IPS-NIHi7 (cell line): ENCODE measurements at regions not wholly inside any gene's neighbourhood (a gene's known extent, or its start where the extent isn't known, plus 50 kb on each side); places are given as distances from the start of the nearest gene placed in this dataset.
"Not testable (repeated sequence)": the region's sequence is repeated elsewhere in the genome, so short reads cannot be mapped to it uniquely, and the experiment has no call there.

Source experiments
- DNase-seq: peaks from one replicate; pipeline ENCODE4 v3.0.0; 2012; ENCODE audit warnings: mixed read lengths; ENCODE audit errors: extremely low spot score

DNA sequence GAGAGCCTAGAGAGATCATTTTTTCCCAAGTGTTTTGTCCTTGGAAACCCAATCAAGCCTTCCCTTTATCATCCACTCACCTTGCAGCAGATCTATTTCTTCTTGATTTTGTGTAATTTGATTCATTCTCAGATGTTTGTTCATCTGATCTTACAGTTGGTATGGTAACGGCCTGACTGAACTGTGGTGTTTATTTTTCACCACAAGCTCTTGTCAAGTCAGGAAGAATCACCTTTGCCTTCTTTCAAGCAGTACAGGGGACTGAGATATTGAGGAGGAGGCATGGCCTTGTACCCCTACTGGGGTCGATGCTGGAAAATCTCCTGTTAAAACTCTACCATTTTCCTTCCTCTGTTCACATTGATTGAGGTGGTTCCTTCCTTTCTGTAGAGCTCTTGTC, 361.4 kb upstream of the CFAP20DC start:
- no peak for DNase-seq

DNA sequence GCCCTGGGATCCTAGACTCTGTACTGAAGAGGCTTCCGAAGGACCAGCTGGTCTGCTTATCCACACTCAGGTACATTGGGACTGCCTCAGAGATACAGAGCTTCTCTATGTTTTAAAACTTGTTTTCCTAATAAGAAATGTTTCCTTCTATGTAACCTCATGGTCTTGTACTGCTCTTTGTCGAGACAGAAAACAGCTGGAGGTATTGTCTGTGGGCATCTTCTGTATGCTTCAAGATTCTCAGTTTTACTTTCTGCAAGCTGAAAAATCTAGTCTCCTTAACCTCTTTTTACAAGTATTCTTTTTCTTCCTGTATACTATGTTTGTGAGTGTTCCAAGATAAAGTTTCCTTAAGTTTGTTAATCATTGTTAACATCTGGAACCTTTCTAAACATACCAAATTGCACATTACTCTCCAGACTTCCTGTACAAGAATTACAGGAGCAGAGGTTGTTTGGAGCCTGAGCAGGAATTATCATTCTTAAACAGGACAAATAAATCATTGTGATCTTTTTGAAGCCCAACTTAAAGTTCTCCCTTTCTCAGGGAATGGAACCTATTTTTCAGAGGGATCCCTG, 358.3 kb upstream of the CFAP20DC start:
- DNase-seq, result no peak

DNA sequence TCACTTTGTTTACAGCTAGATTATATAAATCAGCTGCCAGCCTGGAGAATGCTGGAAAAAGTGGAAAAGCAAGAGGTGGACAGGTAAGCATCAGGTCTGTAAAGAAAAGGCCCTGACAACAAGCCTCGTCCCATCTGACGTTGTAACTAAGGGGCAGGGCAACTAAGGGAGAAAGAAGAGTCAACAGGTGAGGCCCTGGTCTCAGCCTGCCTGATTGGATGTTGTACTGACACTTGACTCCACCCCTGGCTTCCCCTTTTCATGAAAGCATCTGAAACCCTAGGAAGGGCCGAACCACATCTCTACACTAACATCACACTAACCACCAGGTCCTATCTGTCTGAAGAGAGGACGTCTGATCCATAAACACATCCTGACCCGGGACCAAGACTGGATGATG, 357.6 kb upstream of the CFAP20DC start:
- peak; percentile 32 for DNase-seq

DNA sequence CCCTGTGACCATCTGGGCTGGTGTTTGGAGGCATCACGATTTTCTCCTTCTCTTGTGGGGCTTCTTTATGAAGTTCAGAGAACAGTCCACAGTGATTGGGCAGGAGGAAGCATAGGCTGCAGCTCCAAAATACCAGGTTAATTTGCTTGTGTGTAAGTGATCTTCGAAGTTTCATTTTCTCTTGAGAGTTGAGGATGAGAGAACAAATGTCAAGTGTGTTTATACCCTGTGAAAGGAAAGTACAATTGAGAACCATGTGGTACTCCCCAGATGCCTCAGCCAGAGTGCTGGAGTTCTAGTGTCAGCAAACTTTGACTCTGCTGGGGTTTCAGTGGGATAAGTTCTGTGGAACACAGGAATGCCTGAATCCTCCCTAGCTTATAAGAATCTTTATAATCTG, 357.1 kb upstream of the CFAP20DC start:
- DNase-seq, result no peak

DNA sequence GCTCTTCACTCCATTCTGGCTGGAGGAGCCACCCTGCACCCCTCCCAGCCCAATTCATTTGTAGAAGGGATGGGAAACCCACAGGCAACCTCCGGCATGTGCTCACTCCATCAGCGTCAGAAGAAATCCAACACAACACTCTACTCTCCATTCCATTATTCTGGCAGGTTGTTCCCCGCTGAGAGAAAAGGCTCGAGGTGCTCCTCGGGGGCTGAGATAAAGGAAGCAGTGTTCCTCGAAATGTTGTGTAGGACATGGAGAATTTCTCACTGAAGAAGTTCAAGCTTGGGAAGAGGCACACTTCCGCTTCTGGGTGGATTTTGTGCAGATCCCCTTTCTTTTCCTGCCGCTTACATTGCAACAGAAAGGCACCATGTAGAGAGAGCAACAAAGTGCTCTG, 355.0 kb upstream of the CFAP20DC start:
- no peak for DNase-seq

DNA sequence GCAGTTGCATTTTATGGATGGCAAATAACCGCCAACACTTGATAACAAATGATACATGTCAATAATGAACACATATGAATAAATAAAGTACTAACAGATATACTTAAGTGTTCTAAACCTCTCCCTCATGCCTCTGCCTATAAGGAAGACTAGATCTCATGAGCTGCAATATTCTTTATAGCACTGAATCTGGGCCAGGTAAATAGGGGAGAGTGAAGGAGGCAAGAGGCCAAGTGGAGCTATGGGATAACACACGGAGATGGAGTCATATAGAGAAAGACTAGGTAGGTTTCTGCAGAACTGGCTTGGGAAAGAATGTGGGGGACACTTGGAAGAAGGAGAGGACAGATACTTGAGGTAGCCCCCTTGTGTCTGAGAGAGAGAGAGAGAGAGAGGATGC, 354.2 kb upstream of the CFAP20DC start:
- no peak for DNase-seq

DNA sequence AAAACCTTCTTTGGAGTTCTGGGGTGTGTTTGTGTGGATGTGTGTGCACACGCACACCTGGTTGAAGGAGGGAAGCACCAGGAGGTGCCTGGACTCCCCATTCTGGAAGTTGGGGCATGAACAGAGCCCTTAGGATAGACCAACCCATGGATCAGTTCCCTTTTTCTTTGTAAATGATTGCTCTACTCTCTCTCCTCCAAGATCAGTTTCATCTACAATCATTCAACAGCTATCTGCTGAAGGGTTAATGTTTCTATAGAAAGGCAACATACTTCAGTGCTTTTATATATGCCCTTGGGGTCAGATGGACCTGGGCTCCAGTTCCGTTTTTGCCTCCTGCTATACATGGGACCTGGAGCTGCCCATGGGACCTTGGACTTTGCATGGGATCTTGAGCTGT, 352.1 kb upstream of the CFAP20DC start:
- DNase-seq, result no peak

DNA sequence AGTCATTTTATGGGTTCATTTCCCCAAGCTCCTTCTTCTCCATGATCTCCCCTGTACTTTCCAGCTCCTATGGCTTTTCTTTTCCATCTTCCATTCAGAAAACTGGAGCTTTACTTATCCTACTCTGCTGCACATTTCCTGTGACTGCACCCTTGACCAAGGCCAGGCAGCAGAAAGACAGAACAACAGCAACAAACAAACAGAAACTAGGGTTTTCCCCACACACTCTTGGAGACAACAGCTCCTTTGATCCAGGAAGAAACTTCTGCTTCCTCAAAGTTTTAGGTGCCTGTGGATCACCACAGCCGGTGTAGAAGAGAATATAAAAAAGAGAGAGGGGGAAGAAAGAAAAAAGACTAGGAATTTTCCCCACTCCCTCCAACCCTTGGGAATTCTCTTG, 342.3 kb upstream of the CFAP20DC start:
- no peak for DNase-seq

DNA sequence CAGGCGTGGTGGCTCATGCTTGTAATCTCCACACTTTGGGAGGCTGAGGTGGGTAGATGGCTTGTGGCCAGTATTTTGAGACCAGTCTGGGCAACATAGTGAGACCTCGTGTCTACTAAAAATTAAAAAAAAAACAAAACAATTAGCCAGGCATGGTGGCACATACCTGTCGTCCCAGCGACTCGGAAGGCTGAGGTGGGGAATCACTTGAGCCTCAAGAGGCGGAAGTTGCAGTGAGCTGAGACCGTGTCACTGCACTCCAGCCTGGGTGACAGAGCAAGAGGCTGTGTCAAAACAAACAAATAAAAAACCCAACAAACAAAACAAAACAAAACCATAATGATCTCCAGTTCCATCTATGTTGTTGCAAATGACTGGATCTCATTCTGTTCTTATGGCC, 341.3 kb upstream of the CFAP20DC start:
- DNase-seq, result no peak

DNA sequence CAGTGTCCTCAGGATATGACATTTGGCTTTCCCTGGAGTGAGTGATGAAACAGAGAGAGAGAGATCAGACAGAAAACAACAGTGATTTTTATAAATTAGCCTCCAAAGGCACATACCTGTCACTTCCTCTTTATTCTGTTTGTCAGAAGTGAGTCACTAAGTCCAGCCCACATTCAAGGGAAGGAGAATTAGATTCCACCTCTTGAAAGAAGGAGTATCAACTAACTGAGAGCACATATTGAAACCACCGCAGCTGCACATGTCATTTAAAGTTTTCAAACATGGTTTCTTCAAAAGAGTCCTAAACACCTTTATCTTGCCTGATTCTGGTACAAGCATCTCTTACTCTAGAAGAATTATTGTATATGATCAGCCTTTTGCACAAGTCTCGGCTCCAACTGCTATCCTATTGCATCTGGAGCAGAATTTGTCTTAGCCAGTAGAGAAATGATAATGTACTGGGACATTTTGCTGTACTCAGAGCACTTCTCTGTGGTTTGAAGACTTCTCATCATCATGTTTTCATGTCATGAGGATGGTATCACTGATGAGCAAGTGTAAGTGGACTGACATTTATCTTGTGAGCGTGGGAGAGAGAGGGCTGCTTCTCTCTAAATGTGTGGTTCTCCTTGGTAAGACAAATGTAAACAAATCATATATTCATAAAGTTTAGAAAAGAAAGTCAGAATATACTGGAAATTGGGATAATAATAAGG, 338.9 kb upstream of the CFAP20DC start:
- DNase-seq, result no peak

DNA sequence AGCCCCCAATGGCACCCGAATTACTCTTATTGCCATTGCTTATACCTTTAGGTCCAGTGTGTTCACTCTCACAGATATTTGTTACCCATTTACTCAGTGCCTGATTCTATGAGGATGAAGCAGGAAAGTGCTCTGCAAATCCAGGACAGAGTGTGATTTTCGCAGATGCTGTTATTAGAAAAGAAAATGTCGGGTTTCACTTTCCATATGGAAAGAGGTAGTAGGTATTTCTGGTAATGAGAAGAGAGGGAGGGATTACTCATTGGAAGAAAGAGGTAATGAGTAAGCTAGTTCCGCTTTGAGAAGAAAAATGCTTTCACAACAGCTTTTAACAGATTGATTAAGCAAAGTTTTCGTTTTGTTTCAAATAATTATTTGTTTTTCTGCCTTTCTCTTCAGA, 336.3 kb upstream of the CFAP20DC start:
- no peak for DNase-seq

DNA sequence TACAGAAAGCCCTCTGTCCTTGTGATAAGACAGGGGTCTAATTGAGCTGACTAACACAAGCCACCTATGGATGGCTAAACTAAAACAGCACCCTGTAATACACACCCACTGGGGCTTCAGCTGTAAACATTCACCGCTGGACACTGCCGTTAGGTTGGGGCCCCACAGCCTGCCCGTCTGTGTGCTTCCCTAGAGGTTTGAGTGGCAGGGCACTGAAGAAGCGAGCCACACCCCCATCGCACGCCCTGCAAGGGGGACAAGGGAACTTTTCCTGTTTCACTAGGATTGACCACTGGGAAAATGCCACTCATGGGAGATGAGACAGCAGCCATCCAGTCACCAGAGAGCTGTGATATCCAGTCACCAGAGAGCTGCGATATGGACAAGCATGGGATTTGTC, 335.7 kb upstream of the CFAP20DC start:
- no peak for DNase-seq

DNA sequence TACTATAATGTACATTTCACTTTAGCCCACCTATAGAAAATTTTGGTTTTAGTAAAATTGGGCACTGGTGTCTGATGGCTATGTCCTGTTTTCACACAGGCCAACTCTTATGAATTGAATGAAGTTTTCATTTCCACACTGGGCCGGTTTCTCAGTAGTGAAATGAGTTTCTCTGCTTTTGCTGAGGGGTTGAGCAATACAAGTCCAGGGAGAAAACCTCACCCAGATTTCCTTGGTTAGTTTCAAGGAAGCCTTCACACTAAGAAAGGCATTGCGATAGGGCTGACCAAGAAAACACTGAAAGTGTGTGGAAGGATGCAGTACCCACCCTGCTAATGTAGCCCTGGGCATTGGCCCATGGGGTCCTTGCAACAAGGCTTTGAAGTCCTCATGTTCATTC, 331.5 kb upstream of the CFAP20DC start:
- no peak for DNase-seq

DNA sequence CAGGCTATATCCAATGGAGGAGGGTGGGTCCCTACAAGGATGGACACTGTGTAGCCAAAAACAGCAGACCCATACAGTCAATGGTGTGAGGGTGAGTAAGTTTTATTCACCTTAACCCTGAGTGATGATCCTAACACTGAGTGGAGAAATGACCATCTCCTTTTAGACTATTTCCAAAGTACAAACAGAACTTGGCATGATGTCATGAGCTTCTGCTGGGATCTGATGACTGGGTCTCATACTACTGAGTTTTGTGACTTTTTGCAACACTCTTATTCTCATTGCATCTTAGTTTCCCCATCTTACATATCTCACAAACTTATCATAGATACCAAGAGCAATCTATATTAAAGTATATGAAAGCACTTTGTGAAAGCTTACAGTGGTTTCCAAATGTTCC, 330.3 kb upstream of the CFAP20DC start:
- no peak for DNase-seq

DNA sequence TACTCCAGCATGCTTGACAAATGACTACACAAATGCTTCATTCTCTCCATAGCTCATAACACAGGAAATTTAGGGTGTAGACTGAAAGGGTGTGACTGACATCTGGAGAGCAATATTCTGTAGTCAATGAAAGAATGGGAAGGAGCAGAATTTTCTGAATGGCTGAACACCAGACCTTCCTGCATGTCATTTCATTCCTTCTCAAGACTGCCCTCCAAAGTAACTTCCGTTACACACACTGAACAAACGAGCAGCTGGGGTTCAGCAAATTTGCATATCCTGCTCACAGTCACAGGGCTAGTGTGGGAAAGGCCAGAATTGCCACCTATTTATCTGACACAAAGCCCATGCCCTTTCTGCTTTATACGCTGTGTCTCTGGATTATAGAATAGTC, 325.0 kb upstream of the CFAP20DC start:
- DNase-seq, result no peak

DNA sequence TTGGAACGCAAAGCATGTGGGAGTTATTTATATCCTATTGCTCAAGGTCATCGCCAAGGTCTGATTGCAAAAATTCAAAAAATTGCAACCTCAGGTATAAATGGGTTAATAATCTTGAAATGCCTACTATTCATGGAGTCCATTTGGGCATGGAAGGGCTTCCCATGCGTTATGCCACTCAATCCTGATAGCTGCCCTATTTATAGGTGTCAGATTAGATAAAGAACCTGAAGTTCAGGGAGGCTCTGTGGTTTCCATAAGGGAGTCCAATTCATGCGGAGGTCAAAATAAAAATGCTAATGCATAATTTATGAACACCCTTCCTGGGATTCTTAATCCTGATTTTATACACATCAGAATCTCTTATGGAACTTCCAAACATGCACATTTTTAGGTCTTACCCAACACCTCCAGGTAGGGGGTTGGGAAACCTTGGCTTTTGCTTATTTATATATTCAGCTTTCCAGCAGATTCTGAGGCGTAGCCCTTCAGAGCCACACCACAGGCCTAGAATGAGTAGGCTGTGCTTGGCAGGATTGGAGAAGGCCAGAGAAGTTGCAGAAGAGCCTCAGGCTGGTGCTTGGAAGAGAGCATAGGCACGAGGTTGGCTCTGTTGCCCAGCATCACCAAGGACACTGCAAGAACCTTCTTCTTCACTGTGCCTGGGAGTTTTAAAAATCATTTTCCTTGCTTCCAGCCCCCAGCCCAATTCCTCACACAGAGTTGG, 324.4 kb upstream of the CFAP20DC start:
- no peak for DNase-seq

DNA sequence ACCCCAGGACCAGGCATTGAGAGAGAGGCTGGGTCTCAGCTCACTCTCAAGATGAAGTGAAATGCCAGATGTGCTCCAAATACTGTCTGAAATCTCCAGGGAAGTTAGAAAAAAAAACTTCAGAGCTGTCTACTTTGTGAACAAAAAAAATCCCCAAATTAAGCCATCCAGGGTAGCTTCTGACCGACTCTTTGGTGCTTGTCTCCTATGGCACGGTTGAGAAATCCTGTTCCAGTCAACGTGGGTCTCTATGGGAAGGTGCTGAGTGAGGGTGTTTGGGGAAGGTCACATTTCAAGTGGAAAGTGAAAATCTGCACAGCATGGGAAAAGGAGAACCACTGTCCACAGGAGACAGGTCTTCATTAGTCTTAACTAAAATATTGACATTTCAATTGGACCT, 322.5 kb upstream of the CFAP20DC start:
- no peak for DNase-seq

DNA sequence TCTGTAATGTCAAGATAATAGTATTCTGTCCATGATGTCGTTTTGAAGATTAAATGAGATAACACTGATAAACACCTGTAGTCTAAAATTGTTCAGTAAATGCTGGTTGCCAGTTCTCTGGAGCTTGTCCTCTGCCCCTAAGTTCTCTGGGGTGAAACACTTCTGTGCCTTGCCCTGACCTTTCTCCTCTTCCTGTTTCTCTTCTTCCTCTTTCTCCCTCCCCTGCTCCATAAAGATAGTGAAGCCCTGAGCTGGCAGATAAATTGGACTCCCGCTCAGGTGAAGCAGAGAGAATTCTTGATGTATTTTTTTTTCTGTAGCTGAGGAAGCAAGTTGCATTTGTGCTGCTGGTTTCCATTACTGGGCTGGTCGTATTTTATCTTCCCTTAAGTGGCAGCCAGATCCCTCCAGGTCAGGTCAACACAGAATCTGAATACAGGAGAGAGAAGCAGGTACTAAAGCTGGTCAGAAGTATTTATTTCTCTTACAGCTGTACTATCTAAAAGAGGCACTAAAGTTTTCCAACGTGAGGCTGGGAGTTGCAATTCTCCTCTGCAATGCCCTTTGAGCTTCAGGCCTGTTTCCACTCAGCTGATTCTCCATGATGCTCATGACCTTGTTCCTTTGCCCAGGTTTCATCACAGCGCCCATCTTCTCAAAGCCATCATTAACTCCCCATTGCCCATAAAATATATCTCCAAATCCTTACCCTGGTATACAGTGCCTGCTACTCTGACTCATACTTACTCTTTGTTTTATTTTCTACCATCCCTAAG, 319.3 kb upstream of the CFAP20DC start:
- no peak for DNase-seq

DNA sequence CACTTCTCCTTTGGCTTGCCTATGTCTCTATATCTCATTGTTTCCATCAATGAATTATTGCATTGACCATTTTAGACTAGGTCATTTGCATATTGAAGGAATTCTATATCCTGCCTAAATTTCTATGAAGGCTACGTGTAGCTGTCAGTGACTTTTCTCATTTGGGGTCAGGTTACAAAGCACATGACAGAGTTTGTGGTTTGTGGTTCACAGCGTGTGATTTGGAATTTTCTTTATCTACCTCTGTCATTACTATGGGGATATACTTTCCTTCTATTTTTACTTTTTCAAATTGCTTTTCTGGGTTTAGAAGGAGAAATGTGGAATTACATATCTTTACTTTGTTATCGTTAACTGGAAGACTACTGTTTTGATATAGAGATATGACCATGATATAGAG, 317.3 kb upstream of the CFAP20DC start:
- no peak for DNase-seq

DNA sequence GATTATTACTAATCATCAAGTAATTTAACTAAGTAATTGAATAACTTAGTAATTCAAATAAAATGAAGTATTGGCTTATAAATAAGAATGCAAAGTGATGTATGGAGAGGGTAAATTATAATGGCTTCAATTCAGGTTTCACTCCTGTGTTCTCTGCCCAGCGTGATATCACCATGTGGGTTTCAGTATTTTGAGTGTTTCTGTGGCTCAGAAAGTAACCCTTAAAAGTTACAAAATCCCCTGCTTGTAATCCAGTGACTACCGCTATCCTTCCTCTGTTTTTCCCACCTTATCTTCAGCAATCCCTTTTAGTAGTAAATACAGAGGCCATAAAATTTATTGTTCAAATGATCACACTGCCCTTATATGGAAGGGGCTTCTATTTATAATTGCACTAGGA, 316.4 kb upstream of the CFAP20DC start:
- DNase-seq, result no peak

DNA sequence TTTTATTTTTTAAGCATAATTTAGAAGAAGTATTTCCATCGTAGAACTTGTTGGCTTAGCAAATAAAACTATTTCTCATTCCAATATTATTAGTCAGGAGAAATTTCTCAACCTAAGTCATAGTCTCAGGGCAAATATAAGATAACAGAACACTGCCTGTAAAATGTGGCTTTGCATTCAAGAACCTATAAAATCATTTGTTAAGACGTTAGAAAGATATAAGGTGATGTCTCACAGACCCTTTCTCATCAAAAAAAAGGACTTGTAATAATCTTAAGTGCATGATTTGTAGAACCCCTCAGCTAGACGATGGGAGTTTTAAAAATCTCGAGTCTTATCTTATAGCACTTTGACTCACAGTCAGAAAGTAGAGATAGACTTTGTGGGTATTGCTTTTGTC, 314.7 kb upstream of the CFAP20DC start:
- DNase-seq, result no peak

DNA sequence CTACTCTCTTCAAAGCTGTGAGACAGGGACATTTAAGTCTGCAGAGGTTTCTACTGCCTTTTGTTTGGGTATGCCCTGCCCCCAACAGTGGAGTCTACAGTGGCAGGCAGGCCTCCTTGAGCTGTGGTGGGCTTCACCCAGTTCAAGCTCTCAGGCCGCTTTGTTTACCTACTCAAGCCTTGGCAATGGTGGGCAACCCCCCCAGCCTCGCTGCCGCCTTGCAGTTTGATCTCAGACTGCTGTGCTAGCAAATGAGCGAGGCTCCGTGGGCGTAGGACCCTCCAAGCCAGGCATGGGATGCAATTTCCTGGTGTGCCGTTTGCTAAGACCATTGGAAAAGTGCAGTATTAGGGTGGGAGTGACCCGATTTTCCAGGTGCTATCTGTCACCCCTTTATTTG, 310.5 kb upstream of the CFAP20DC start:
- DNase-seq, result not testable (repeated sequence)

DNA sequence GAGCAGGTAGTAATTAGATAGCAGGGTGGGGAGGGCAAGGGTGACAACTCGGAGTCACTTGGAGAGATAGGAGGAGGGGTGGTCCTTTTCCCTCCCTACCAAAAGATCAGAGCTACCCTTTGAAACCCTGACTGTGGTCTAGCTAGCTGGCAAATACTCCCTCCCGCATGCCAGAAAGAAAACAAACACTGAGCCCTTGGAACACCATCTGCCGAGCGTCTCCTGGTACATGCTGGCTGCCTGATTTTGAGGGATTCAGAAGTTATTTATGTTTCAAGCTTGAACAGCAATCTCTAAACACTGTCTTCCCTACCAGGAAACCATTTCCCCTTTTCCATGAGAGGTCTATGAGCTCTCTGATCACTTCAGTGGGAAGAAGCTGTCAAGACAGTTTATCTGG, 291.6 kb upstream of the CFAP20DC start:
- no peak for DNase-seq
